ENCODE measurements at regions not wholly inside any gene's neighbourhood (a gene's known extent, or its start where the extent isn't known, plus 50 kb on each side); places are given as distances from the start of the nearest gene placed in this dataset.
"Not testable (repeated sequence)": the region's sequence is repeated elsewhere in the genome, so short reads cannot be mapped to it uniquely, and the experiment has no call there.

DNA sequence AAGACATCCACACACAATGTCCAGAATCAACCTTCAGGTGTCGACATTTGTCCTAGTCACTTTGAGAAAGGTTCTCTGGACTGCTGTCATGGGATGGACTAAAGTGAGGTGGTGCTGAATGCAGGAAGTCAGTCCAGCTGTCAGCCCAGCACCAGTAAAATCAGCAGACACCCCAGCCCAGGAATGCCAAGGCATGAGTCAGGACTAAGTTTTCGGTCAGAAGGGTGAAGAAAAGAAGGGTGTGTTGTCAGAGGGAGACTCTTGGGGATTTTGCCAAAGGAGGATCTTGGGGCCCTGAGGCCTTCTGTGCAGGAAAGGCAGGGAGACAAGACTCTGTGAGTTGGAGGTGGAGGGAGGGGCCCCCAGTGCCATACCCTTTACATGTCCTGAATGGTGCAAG lies 69.0 kb upstream of the XPA start:
- no peak overlapping the region for H3K4me3 Mint-ChIP-seq
- DNase-seq (ENCODE audit: low spot score), result no peak
- peaks cover 25% of the 10 kb centered on the region for H3K27me3 Mint-ChIP-seq (ENCODE audit: low read depth)
- H3K9me3 Mint-ChIP-seq, result no peaks in the 10 kb centered on the region
- no peaks in the 10 kb centered on the region for H3K36me3 Mint-ChIP-seq (ENCODE audit: low read depth)
- H3K4me1 Mint-ChIP-seq (ENCODE audit: low read depth), result no peaks in the 10 kb centered on the region
- no peak overlapping the region for H3K27ac Mint-ChIP-seq

DNA sequence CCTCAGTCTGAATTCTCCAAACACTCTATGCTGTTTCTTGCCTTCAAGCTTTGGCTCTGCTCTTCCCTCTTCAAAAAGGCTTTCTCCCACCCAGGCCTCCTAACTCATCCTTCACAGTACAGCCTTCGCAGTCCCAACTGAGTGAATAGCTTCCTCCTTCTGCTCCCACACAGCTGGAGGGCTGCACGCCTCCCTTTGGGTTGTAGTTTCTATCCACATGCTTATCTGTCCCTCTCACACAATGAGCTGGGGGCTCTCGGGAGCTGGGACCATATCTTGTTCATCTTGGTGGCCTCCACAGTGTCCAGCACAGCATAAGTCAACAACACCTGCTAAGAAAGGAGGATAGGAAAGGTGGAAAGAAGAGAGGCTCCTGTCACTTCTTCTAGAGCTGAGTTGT lies 69.5 kb upstream of the XPA start:
- H3K4me3 Mint-ChIP-seq, result no peak overlapping the region
- no peaks in the 10 kb centered on the region for H3K4me1 Mint-ChIP-seq (ENCODE audit: low read depth)

DNA sequence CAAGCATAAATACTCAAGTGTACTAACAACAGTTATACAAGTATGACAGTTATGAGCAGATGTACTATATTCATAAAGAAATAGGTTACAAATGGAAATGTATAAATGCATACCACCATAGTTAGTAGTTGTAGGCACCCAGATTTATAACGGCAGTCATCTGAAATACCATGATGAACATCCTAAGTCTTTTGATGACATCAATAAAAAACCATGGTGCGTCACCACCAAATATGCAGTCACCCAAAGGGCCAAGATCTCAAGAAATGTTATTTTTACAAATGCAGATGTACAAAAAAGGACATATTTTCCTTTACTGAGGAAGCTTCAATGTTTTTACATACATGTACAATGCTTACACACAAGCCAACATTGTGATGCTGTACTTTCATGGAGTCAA lies 70.8 kb upstream of the XPA start:
- Mint-ChIP-seq H3K4me3 (no peak overlapping the region), H3K9me3 (no peaks in the 10 kb centered on the region), H3K4me1 (ENCODE audit: low read depth) (no peaks in the 10 kb centered on the region), H3K27me3 (ENCODE audit: low read depth) (peaks cover 12% of the 10 kb centered on the region), H3K36me3 (ENCODE audit: low read depth) (no peaks in the 10 kb centered on the region), H3K27ac (no peak overlapping the region)
- DNase-seq (ENCODE audit: low spot score), result no peak

More for the DNA sequence above, 69.5 kb upstream of the XPA start:
- no peaks in the 10 kb centered on the region for H3K36me3 Mint-ChIP-seq (ENCODE audit: low read depth)
- H3K9me3 Mint-ChIP-seq, result no peaks in the 10 kb centered on the region
- H3K27ac Mint-ChIP-seq, result no peak overlapping the region
- H3K27me3 Mint-ChIP-seq (ENCODE audit: low read depth), result peaks cover 21% of the 10 kb centered on the region
- DNase-seq (ENCODE audit: low spot score), result no peak

DNA sequence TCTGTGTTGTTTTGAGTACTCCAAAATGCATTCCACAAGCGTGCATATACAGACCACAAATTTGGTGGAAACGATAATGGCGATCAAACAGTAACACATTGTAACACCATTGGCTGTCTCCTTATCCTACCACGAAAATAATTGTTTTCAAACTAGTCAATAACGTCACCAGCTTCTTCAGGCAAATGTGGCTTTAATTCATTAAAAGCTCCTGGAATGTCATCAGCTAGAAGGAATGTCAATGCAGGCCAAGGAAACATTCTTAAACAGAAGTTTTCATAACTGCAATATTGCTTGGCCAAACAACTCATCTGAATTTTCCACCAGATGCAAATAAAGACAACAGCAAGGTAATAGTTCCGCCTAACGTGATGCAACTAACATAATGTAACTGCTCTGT lies 71.6 kb upstream of the XPA start:
- Mint-ChIP-seq H3K4me3 (no peak overlapping the region), H3K27ac (no peak overlapping the region), H3K27me3 (ENCODE audit: low read depth) (peaks cover 14% of the 10 kb centered on the region), H3K36me3 (ENCODE audit: low read depth) (no peaks in the 10 kb centered on the region), H3K4me1 (ENCODE audit: low read depth) (no peaks in the 10 kb centered on the region), H3K9me3 (no peaks in the 10 kb centered on the region)
- no peak for DNase-seq (ENCODE audit: low spot score)

DNA sequence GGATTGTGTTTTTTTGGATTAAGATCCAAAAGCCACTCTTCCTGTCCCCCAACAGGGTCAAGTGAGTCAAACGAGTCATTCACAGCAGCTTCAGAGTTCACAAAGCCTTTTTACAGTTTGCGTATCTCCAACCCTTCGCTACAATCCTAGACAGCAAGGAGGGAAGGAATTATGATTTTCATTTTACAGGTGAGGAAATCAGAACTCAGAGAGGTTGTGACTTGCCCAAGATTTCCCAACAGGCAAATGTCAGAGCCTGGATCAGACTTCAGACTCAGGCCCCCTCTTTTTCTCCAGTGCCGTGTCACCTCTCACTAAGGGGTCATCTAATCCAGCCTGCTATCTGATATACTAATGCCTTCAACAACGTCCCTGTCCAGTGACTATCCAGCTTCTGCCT lies 72.1 kb upstream of the XPA start:
- DNase-seq (ENCODE audit: low spot score), result no peak
- no peaks in the 10 kb centered on the region for H3K4me1 Mint-ChIP-seq (ENCODE audit: low read depth)
- no peaks in the 10 kb centered on the region for H3K36me3 Mint-ChIP-seq (ENCODE audit: low read depth)

DNA sequence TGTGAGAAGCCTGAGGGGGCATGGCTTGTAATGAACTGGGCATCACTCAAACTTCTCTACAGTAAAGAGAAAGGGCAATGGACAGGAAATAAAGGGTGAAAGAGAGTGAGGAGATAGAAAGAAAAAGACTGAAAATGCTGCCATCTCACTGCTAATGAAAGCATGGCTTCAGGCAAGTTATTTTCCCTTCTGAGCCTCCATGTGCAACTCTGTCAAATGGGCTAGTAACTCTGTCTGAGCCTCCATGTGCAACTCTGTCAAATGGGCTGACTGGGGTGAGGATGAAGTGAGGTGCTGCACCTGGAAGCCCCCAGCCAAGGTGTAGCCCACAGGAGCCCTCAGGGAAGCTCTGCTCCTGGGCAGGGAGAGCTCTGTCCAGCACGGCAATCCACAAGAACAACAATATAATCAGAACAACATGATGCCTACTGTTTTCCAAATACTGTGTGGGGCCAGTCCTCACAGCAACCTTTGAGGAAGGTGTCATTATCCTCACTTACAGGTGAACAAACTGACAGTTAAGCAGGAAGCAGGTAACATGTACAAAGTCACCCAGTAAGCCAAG lies 73.8 kb upstream of the XPA start:
- no peak overlapping the region for H3K27ac Mint-ChIP-seq
- no peak for DNase-seq (ENCODE audit: low spot score)
- no peaks in the 10 kb centered on the region for H3K36me3 Mint-ChIP-seq (ENCODE audit: low read depth)
- no peaks in the 10 kb centered on the region for H3K4me1 Mint-ChIP-seq (ENCODE audit: low read depth)
- H3K27me3 Mint-ChIP-seq (ENCODE audit: low read depth), result peaks cover 20% of the 10 kb centered on the region
- H3K4me3 Mint-ChIP-seq, result no peak overlapping the region
- H3K9me3 Mint-ChIP-seq, result no peaks in the 10 kb centered on the region

More for the DNA sequence above, 72.1 kb upstream of the XPA start:
- no peaks in the 10 kb centered on the region for H3K9me3 Mint-ChIP-seq
- no peak overlapping the region for H3K27ac Mint-ChIP-seq
- no peak overlapping the region for H3K4me3 Mint-ChIP-seq
- peaks cover 16% of the 10 kb centered on the region for H3K27me3 Mint-ChIP-seq (ENCODE audit: low read depth)

DNA sequence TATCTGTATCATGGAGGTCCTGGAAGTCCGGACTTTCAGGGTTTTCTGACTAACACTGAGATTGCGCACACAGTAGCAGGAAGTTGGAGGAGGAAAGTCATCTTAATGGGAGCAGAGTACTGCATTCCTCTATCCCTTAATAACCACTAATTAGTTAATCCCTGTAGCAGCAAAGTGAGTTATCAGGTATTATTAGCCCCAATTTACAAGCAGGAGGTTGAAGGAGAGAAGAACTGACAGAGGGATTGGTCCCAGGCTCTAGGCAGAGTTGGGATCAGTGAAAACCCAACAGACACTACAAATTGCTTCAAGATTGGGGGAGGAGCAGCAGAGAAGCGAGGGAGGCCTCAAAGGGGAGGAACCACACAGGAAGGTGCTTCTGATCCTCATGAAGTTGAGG lies 74.5 kb upstream of the XPA start:
- no peak for DNase-seq (ENCODE audit: low spot score)
- Mint-ChIP-seq H3K27ac (no peak overlapping the region), H3K4me3 (no peak overlapping the region), H3K9me3 (no peaks in the 10 kb centered on the region), H3K36me3 (ENCODE audit: low read depth) (no peaks in the 10 kb centered on the region), H3K4me1 (ENCODE audit: low read depth) (no peaks in the 10 kb centered on the region), H3K27me3 (ENCODE audit: low read depth) (peaks cover 20% of the 10 kb centered on the region)

DNA sequence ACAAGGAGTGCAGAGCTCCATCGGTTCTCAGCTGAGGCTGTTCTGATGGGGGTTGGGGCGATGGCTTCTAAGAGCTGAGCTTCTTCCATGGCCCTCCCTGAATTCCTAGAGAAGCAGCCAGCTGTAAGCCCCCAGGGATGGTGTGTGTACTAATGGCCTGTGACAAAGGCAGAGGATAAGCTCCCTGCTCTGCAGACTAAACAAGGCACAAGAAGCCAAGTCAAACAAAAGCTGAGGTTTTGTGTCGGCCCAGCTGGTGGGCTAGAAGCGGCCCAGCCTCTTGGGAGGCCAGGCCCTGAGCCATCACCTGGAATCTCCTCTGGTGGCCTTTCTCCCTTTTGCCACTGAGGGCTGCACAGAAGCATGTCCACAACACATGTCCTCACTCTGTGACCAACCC lies 75.0 kb upstream of the XPA start:
- Mint-ChIP-seq H3K27me3 (ENCODE audit: low read depth) (peaks cover 20% of the 10 kb centered on the region), H3K36me3 (ENCODE audit: low read depth) (no peaks in the 10 kb centered on the region), H3K4me1 (ENCODE audit: low read depth) (no peaks in the 10 kb centered on the region), H3K4me3 (no peak overlapping the region), H3K9me3 (no peaks in the 10 kb centered on the region), H3K27ac (no peak overlapping the region)
- no peak for DNase-seq (ENCODE audit: low spot score)

DNA sequence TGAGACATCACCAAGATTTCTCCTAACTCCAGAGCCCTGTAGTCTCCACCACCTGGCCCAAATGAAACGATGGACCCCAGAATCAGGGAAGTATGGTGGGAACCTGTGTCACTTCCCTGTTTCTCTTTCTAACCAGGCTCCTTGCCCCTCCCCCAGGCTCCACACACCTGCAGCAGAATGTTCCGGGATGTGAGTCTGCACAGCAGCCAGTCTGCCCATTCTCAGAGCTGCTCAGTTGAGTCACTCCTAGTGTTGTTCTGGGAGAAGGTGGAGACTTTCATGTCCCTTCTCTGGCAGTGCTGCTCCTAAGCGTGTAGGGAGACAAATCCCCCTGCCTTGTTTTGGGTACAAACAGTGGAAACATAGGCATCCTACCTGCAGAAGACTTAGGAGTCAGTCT lies 76.0 kb upstream of the XPA start:
- H3K4me1 Mint-ChIP-seq (ENCODE audit: low read depth), result no peaks in the 10 kb centered on the region
- H3K4me3 Mint-ChIP-seq, result no peak overlapping the region
- no peak overlapping the region for H3K27ac Mint-ChIP-seq
- no peaks in the 10 kb centered on the region for H3K36me3 Mint-ChIP-seq (ENCODE audit: low read depth)
- no peaks in the 10 kb centered on the region for H3K9me3 Mint-ChIP-seq
- peaks cover 15% of the 10 kb centered on the region for H3K27me3 Mint-ChIP-seq (ENCODE audit: low read depth)
- DNase-seq (ENCODE audit: low spot score), result no peak

DNA sequence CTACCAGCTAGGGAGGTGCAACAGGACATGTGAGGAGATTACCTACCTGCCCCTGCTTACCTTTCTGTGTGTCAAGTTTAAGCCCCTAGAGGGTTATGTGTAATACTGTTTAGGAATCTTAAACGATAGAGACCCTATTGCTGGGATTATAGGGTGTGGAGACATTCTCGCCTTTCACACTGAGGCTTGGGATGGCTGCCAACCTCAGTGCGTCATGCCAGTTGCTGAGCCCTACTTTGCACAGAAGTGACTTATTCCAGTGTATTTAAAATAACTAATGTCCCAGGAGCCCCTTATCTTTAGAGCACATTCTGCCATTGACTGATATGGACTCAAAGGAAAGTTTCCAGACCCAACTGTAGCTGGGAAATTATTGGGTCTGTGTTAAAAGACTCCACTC lies 76.6 kb upstream of the XPA start:
- Mint-ChIP-seq H3K36me3 (ENCODE audit: low read depth) (no peaks in the 10 kb centered on the region), H3K4me1 (ENCODE audit: low read depth) (no peaks in the 10 kb centered on the region), H3K4me3 (no peak overlapping the region), H3K27ac (no peak overlapping the region), H3K9me3 (peaks cover 3% of the 10 kb centered on the region), H3K27me3 (ENCODE audit: low read depth) (peaks cover 15% of the 10 kb centered on the region)
- no peak for DNase-seq (ENCODE audit: low spot score)

DNA sequence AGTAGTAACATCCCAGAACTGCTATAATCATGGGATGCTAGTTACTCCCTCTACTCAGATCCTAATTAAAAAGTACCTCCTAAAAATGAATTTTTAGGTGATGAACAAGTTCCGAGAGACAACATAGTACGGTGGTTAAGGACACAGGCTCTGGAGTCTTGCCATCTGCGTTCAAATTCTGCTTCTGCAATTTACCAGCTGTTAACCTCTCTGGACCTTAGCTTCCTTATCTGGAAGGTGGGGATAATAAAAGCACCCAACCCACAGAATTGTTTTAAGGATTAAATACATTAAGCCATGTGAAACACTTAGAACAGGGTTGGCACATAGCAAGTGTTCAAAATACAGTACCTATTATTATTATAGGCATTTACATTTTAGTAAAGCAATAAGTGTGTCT lies 77.5 kb upstream of the XPA start:
- H3K27me3 Mint-ChIP-seq (ENCODE audit: low read depth), result peaks cover 8% of the 10 kb centered on the region

DNA sequence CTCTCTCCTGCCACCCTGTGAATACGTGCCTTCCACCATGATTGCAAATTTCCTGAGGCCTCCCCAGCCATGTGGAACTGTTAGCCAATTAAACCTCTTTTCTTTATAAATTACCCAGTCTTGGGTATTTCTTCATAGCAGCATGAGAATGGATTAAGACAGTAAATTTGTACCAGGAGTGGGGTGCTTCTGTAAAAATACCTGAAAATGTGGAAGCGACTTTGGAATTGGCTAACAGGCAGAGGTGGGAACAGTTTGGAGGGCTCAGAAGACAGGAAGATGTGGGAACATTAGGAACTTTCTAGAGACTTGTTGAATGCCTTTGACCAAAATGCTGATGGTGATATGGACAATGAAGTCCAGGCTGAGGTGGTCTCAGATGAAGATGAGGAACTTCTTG lies 74.3 kb upstream of the FOXE1 start:
- not testable (repeated sequence) for H3K9me3 Mint-ChIP-seq; DNase-seq (ENCODE audit: low spot score); H3K4me1 Mint-ChIP-seq (ENCODE audit: low read depth); H3K36me3 Mint-ChIP-seq (ENCODE audit: low read depth); H3K27ac Mint-ChIP-seq; H3K4me3 Mint-ChIP-seq; H3K27me3 Mint-ChIP-seq (ENCODE audit: low read depth)

More for the DNA sequence above, 77.5 kb upstream of the XPA start:
- H3K4me3 Mint-ChIP-seq, result no peak overlapping the region
- H3K27ac Mint-ChIP-seq, result no peak overlapping the region
- H3K4me1 Mint-ChIP-seq (ENCODE audit: low read depth), result no peaks in the 10 kb centered on the region
- peaks cover 7% of the 10 kb centered on the region for H3K9me3 Mint-ChIP-seq
- DNase-seq (ENCODE audit: low spot score), result no peak
- no peaks in the 10 kb centered on the region for H3K36me3 Mint-ChIP-seq (ENCODE audit: low read depth)

DNA sequence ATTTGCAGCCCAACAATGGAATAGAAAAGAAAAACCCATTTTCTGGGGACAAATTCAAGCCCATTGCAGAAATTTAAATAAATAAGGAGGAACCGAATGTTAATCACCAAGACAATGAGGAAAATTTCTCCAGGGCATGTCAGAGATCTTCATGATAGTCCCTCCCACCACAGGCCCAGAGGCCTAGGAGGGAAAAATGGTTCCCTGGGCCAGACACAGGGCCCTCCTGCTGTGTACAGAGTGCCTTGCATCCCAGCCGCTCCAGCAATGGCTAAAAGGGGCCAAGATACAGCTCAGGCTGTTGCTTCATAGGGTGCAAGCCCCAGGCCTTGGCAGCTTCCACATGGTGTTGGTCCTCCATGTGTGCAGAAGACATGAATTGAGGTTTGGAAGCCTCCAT lies 73.4 kb upstream of the FOXE1 start:
- Mint-ChIP-seq H3K9me3 (peaks cover 7% of the 10 kb centered on the region), H3K4me3 (no peak overlapping the region), H3K36me3 (ENCODE audit: low read depth) (no peaks in the 10 kb centered on the region), H3K27me3 (ENCODE audit: low read depth) (peaks cover 5% of the 10 kb centered on the region), H3K27ac (no peak overlapping the region), H3K4me1 (ENCODE audit: low read depth) (no peaks in the 10 kb centered on the region)
- DNase-seq (ENCODE audit: low spot score), result no peak

DNA sequence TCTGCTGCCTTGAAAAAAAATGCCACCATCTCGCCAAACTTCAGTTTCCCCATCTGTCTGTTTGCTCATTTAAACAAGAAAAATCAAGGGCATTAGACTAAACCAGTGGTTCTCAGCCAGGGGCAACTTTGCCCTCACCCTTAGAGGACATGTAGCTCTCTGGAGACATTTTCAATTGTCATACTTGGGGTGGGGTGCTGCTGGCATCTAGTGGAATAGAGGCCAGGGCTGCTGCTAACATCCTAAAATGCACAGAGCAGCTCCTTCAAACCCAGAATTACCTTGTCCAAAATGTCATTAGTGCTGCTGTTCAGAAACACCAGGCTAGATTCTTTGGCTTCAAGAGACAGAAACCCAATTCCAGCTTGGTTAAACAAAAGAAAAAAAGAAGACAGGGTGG lies 71.1 kb upstream of the FOXE1 start:
- Mint-ChIP-seq H3K4me3 (no peak overlapping the region), H3K36me3 (ENCODE audit: low read depth) (no peaks in the 10 kb centered on the region), H3K27me3 (ENCODE audit: low read depth) (peaks cover 4% of the 10 kb centered on the region)

DNA sequence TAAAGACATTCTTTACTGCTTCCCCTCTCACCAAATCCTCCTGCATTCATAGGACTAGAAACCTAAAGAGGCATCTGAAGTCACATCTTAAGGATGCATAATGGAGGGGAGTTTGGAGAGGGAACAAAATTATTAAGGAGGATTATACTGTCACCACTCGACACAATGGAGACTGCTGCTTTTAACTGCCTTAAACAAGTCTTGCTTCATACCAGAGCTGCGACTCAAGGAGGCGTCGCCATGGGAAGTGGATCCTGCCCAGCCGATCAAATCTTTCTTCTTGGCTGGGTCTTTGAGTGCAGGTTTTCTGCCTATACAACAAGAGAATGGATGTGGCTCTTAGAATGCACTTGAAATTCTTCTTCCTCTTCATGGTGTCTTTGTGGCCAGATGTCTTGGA lies 66.7 kb upstream of the FOXE1 start:
- no peaks in the 10 kb centered on the region for H3K4me1 Mint-ChIP-seq (ENCODE audit: low read depth)
- no peaks in the 10 kb centered on the region for H3K36me3 Mint-ChIP-seq (ENCODE audit: low read depth)
- no peak overlapping the region for H3K4me3 Mint-ChIP-seq
- peaks cover 10% of the 10 kb centered on the region for H3K27me3 Mint-ChIP-seq (ENCODE audit: low read depth)
- no peaks in the 10 kb centered on the region for H3K9me3 Mint-ChIP-seq
- no peak overlapping the region for H3K27ac Mint-ChIP-seq
- DNase-seq (ENCODE audit: low spot score), result no peak

More for the DNA sequence above, 71.1 kb upstream of the FOXE1 start:
- DNase-seq (ENCODE audit: low spot score), result no peak
- no peak overlapping the region for H3K27ac Mint-ChIP-seq
- peaks cover 7% of the 10 kb centered on the region for H3K9me3 Mint-ChIP-seq
- no peaks in the 10 kb centered on the region for H3K4me1 Mint-ChIP-seq (ENCODE audit: low read depth)
